ENCODE measurements at regions not wholly inside any gene's neighbourhood (a gene's known extent, or its start where the extent isn't known, plus 50 kb on each side); places are given as distances from the start of the nearest gene placed in this dataset.
"Not testable (repeated sequence)": the region's sequence is repeated elsewhere in the genome, so short reads cannot be mapped to it uniquely, and the experiment has no call there.

- no peak for DNase-seq (ENCODE audit: low spot score)
- intact Hi-C loops (cut with DNase I): no loop called here
Measured at GRCh38 chr9:105007143-105007542, 79.2 kb upstream of the ABCA1 start.

GRCh38 chr9:105010089-105010488 is 82.1 kb upstream of the ABCA1 start:
- intact Hi-C loops (cut with DNase I): not testable (repeated sequence)

GRCh38 chr9:105021917-105022316 is 94.0 kb upstream of the ABCA1 start:
- no peak for DNase-seq (ENCODE audit: low spot score)
- intact Hi-C loops (cut with DNase I): no loop called here

More at GRCh38 chr9:105010089-105010488, 82.1 kb upstream of the ABCA1 start:
- DNase-seq (ENCODE audit: low spot score): not testable (repeated sequence)

- DNase-seq (ENCODE audit: low spot score); intact Hi-C loops (cut with DNase I): not testable (repeated sequence)
Measured at GRCh38 chr9:105022545-105022944, 94.6 kb upstream of the ABCA1 start.

- DNase-seq (ENCODE audit: low spot score): no peak
- intact Hi-C loops (cut with DNase I): no loop called here
Measured at GRCh38 chr9:105023788-105024187, 95.8 kb upstream of the ABCA1 start.

GRCh38 chr9:105024529-105024928 is 96.6 kb upstream of the ABCA1 start:
- no peak for DNase-seq (ENCODE audit: low spot score)
- intact Hi-C loops (cut with DNase I): no loop called here

GRCh38 chr9:105026451-105026850 is 98.5 kb upstream of the ABCA1 start:
- intact Hi-C loops (cut with DNase I): no loop called here
- DNase-seq (ENCODE audit: low spot score): no peak

GRCh38 chr9:105027084-105027483 is 99.1 kb upstream of the ABCA1 start:
- intact Hi-C loops (cut with DNase I): no loop called here
- DNase-seq (ENCODE audit: low spot score): no peak

GRCh38 chr9:105030285-105030684 is 102.3 kb upstream of the ABCA1 start:
- DNase-seq (ENCODE audit: low spot score): no peak
- intact Hi-C loops (cut with DNase I): no loop called here

GRCh38 chr9:105037139-105037538 is 109.2 kb upstream of the ABCA1 start:
- intact Hi-C loops (cut with DNase I): no loop called here
- no peak for DNase-seq (ENCODE audit: low spot score)

- intact Hi-C loops (cut with DNase I): no loop called here
- DNase-seq (ENCODE audit: low spot score): no peak
Measured at GRCh38 chr9:105038051-105038450, 110.1 kb upstream of the ABCA1 start.

GRCh38 chr9:105039175-105039799 is 111.3 kb upstream of the ABCA1 start:
- DNase-seq (ENCODE audit: low spot score): no peak
- intact Hi-C loops (cut with DNase I): no loop called here

GRCh38 chr9:105043370-105043936 is 115.5 kb upstream of the ABCA1 start:
- no peak for DNase-seq (ENCODE audit: low spot score)
- intact Hi-C loops (cut with DNase I): loop anchor here in 1 of 2 donors (10.0 kb wide), 1 partner anchor 49 kb away; no protein-coding TSS in a partner anchor

- DNase-seq (ENCODE audit: low spot score): no peak
- intact Hi-C loops (cut with DNase I): loop anchor here in 1 of 2 donors (10.0 kb wide), 1 partner anchor 50 kb away; no protein-coding TSS in a partner anchor
Measured at GRCh38 chr9:105044518-105044917, 116.6 kb upstream of the ABCA1 start.

- intact Hi-C loops (cut with DNase I): loop anchor here in 1 of 2 donors (10.0 kb wide), 1 partner anchor 52 kb away; no protein-coding TSS in a partner anchor
- DNase-seq (ENCODE audit: low spot score): no peak
Measured at GRCh38 chr9:105046907-105047741, 119.2 kb upstream of the ABCA1 start.

GRCh38 chr9:105047742-105048041 is 119.7 kb upstream of the ABCA1 start:
- intact Hi-C loops (cut with DNase I): loop anchor here in 1 of 2 donors (10.0 kb wide), 1 partner anchor 53 kb away; no protein-coding TSS in a partner anchor
- DNase-seq (ENCODE audit: low spot score): no peak

- intact Hi-C loops (cut with DNase I): loop anchor here in 1 of 2 donors (10.0 kb wide), 1 partner anchor 54 kb away; no protein-coding TSS in a partner anchor
- no peak for DNase-seq (ENCODE audit: low spot score)
Measured at GRCh38 chr9:105048331-105048730, 120.4 kb upstream of the ABCA1 start.

- no peak for DNase-seq (ENCODE audit: low spot score)
- intact Hi-C loops (cut with DNase I): loop anchor here in 1 of 2 donors (10.0 kb wide), 1 partner anchor 95 kb away; no protein-coding TSS in a partner anchor
Measured at GRCh38 chr9:105050296-105050695, 122.3 kb upstream of the ABCA1 start.

GRCh38 chr9:105051897-105052296 is 123.9 kb upstream of the ABCA1 start:
- DNase-seq (ENCODE audit: low spot score): no peak
- intact Hi-C loops (cut with DNase I): loop anchor here in 1 of 2 donors (10.0 kb wide), 1 partner anchor 93 kb away; no protein-coding TSS in a partner anchor

GRCh38 chr9:105052346-105052745 is 124.4 kb upstream of the ABCA1 start:
- no peak for DNase-seq (ENCODE audit: low spot score)
- intact Hi-C loops (cut with DNase I): loop anchor here in 1 of 2 donors (10.0 kb wide), 1 partner anchor 92 kb away; no protein-coding TSS in a partner anchor
